ENCODE measurements at regions not wholly inside any gene's neighbourhood (a gene's known extent, or its start where the extent isn't known, plus 50 kb on each side); places are given as distances from the start of the nearest gene placed in this dataset.

DNA sequence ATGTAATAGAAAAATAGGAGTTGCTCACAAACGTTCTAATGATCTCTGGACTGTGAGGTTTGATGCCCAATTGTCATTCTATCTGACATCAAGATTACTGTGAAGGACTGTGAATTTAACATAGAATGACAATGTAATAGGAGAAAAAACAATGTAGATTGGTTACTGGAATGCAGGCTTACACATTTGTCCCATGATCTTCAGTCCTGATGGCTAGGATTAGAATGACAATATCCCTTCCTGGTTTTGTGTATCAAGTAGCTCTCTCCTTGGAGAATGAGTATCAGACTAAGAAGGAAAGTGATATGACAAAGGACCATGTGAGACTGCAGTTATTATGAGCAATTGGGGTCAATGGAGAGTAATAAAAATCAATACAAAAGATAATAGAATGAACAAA lies 862.2 kb upstream of the C9orf72 start:
- no peak for TF ChIP-seq CTCF (IDR thresholded peaks at IDR 0.05 in 2 of 3, conservative IDR thresholded peaks at IDR 0.05 in 1 of 3; ENCODE audit: borderline replicate concordance in 1 of 3, insufficient read depth in 1 of 3, low read depth in 2 of 3, low read length in 2 of 3)
- no peak for TF ChIP-seq JUND (IDR thresholded peaks at IDR 0.05)
- no peak for TF ChIP-seq EZH2 (IDR thresholded peaks at IDR 0.05)
- no peak for TF ChIP-seq POLR2AphosphoS5 (IDR thresholded peaks at IDR 0.05; ENCODE audit: low read depth, low read length)
- TF ChIP-seq EZH2phosphoT487 (IDR thresholded peaks at IDR 0.05; ENCODE audit: borderline replicate concordance), result no peak
- no peak for TF ChIP-seq SP1 (IDR thresholded peaks at IDR 0.05; ENCODE audit: low read depth)
- no peak for TF ChIP-seq EGR1 (IDR thresholded peaks at IDR 0.05; ENCODE audit: low read depth)
- no peak for TF ChIP-seq ZNF274 (IDR thresholded peaks at IDR 0.05; ENCODE audit: low read depth, low read length)
- TF ChIP-seq POLR2A (IDR thresholded peaks at IDR 0.05; ENCODE audit: borderline replicate concordance, extremely low read depth, insufficient read depth, insufficient read length), result no peak
- TF ChIP-seq CBX3 (IDR thresholded peaks at IDR 0.05; ENCODE audit: low read depth), result no peak
